Calu3 (cell line): ENCODE measurements at regions not wholly inside any gene's neighbourhood (a gene's known extent, or its start where the extent isn't known, plus 50 kb on each side); places are given as distances from the start of the nearest gene placed in this dataset.

Experiments used
- BruUV-seq: library from RNA; stranded (reverse); fragments of 400-500 nt; replicated peaks from 2 replicates; lab custom pipeline; 2021; lab: Mats Ljungman, UMichigan
- CTCF ChIA-PET: fragments of 300-600 bp; sonication (Branson Sonifier 250); formaldehyde crosslinking; loops from one replicate; lab custom pipeline; 2022; ENCODE audit warnings: antibody characterized with exemption; lab: Charles Lee
- DNase-seq: peaks from one replicate; pipeline ENCODE4 v3.0.0; 2022
- H3K27ac Mint-ChIP-seq: one replicate; pipeline ENCODE4 v1.8.0; 2022; ENCODE audit warnings: mixed read lengths; ENCODE audit not compliant: unreplicated experiment
- H3K27me3 Mint-ChIP-seq: one replicate; pipeline ENCODE4 v1.8.0; 2022; ENCODE audit warnings: mixed read lengths; ENCODE audit not compliant: unreplicated experiment
- H3K36me3 Mint-ChIP-seq: one replicate; pipeline ENCODE4 v1.8.0; 2022; ENCODE audit warnings: mild to moderate bottlenecking, moderate library complexity, mixed read lengths; ENCODE audit not compliant: insufficient read depth, unreplicated experiment
- H3K4me1 Mint-ChIP-seq: one replicate; pipeline ENCODE4 v1.8.0; 2022; ENCODE audit warnings: mild to moderate bottlenecking, low read depth, mixed read lengths; ENCODE audit not compliant: unreplicated experiment
- H3K4me3 Mint-ChIP-seq: one replicate; pipeline ENCODE4 v1.8.0; 2022; ENCODE audit warnings: mild to moderate bottlenecking, low read depth, moderate library complexity, mixed read lengths; ENCODE audit not compliant: unreplicated experiment
- H3K9me3 Mint-ChIP-seq: one replicate; pipeline ENCODE4 v1.8.0; 2022; ENCODE audit warnings: low read depth, mixed read lengths; ENCODE audit not compliant: unreplicated experiment
- CTCF ChIP-seq: fragments of 200-600 bp; IDR thresholded peaks from one replicate; pipeline ENCODE4 v1.8.0; 2022; ENCODE audit warnings: antibody characterized with exemption; ENCODE audit not compliant: unreplicated experiment
- intact Hi-C: fragments of 100-400 bp; cut with micrococcal nuclease; formaldehyde crosslinking; loops from one replicate; pipeline ENCODE4 v1.10.0; 2022; ENCODE audit not compliant: unreplicated experiment

DNA sequence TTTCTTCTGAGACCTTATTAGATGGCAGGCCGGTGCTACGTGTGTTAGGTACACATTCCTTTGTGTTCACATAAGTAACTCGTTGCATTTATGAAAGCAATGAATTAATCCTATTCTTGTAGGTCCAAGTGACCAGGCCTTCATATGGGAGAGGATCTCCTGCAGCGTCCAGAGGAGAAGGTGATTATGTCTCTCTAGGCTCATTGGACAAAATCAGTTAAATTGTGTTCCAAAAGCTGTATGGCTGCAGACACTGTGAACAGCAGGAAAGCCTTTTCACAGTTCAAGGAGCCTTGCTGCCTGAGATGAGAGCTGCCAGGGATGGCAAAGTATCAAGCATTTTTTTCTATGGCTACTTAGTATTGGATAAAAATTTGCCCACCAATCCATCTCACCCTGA, 433.1 kb upstream of the FZD8 start:
- no peak for TF ChIP-seq CTCF
- CTCF ChIA-PET, result interaction anchor here (1.2 kb wide), 1 partner anchor 18 kb away, joined by 3 read pairs; no protein-coding TSS in a partner anchor
- no TSS peak for BruUV-seq
- no peak for DNase-seq
- H3K27ac Mint-ChIP-seq, result no peak overlapping the region
- intact Hi-C loops, result no loop called here
- H3K36me3 Mint-ChIP-seq, result no peaks in the 10 kb centered on the region
- no peak overlapping the region for H3K4me3 Mint-ChIP-seq
- H3K27me3 Mint-ChIP-seq, result no peaks in the 10 kb centered on the region
- H3K9me3 Mint-ChIP-seq, result peaks cover 6% of the 10 kb centered on the region
- no peaks in the 10 kb centered on the region for H3K4me1 Mint-ChIP-seq

DNA sequence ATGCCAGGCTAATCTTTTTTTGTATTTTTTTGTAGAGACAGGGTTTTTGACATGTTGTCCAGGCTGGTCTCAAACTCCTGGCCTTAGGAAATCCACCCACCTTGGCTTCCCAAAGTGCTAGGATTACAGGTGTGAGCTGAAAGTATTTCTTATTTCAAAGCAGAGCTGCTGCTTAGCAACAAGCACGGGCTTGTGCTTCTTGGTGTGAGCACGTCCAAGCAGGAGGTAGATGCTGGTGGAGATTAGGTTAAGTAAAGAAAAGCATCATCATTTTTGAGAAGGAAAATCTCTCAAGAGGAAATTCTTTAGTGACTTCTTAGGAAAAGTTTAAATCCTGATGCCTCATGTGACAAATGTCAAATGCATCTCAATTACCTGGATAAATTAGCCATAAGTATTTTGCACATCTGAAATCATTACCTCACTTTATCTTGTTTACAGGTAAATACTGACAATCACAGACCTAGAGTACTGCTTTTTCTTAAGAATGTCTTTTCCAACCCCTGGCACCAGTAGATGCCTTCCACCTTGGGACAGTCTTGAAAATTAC, 431.8 kb upstream of the FZD8 start:
- DNase-seq, result no peak

DNA sequence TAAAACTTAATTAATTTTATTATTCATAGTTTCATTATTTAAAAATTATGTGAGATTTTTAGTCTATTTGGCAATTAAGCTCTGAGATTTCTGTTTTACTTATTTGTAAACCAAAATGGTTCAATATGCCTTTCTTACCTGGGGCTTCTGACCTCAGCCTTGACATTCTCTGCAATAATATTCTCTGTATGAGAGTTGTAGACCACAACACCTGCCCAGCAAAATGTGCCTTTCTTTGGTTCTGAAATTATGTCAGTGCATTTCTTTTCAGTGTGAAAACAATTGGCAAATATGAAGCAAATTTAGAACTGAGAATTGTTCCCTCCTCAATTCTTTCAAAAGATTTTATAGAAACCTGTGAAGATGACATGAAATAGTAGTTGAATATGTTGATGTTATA, 426.4 kb upstream of the FZD8 start:
- CTCF ChIA-PET, result no interaction called here
- no peak for DNase-seq
- Mint-ChIP-seq H3K36me3 (no peaks in the 10 kb centered on the region), H3K4me1 (no peaks in the 10 kb centered on the region), H3K4me3 (no peak overlapping the region), H3K27ac (no peak overlapping the region), H3K27me3 (no peaks in the 10 kb centered on the region), H3K9me3 (peaks cover 9% of the 10 kb centered on the region)
- intact Hi-C loops, result no loop called here
- TF ChIP-seq CTCF, result no peak
- no TSS peak for BruUV-seq

More for the DNA sequence above, 431.8 kb upstream of the FZD8 start:
- Mint-ChIP-seq H3K4me1 (no peaks in the 10 kb centered on the region), H3K36me3 (no peaks in the 10 kb centered on the region), H3K27ac (no peak overlapping the region), H3K4me3 (no peak overlapping the region), H3K27me3 (no peaks in the 10 kb centered on the region), H3K9me3 (peaks cover 6% of the 10 kb centered on the region)
- no TSS peak for BruUV-seq
- no peak for TF ChIP-seq CTCF
- CTCF ChIA-PET, result no interaction called here
- intact Hi-C loops, result no loop called here

GRCh38 chr10:36067748-36068147, 425.7 kb upstream of the FZD8 start:
- no peaks in the 10 kb centered on the region for H3K36me3 Mint-ChIP-seq
- no peaks in the 10 kb centered on the region for H3K27me3 Mint-ChIP-seq
- intact Hi-C loops, result no loop called here
- DNase-seq, result no peak
- CTCF ChIA-PET, result no interaction called here
- peaks cover 11% of the 10 kb centered on the region for H3K9me3 Mint-ChIP-seq
- H3K27ac Mint-ChIP-seq, result no peak overlapping the region
- no peak overlapping the region for H3K4me3 Mint-ChIP-seq
- BruUV-seq, result no TSS peak
- no peak for TF ChIP-seq CTCF
- no peaks in the 10 kb centered on the region for H3K4me1 Mint-ChIP-seq
